PC-9 (cell line): ENCODE measurements at regions not wholly inside any gene's neighbourhood (a gene's known extent, or its start where the extent isn't known, plus 50 kb on each side); places are given as distances from the start of the nearest gene placed in this dataset.

Source experiments
- BruUV-seq: library from RNA; stranded (reverse); fragments of 400-500 nt; replicated peaks from 2 replicates; lab custom pipeline; 2021; lab: Mats Ljungman, UMichigan
- CTCF ChIA-PET: fragments of 300-600 bp; sonication (Branson Sonifier 250); formaldehyde crosslinking; loops from one replicate; lab custom pipeline; 2022; ENCODE audit warnings: antibody characterized with exemption; lab: Charles Lee
- POLR2A ChIA-PET: fragments of 300-600 bp; sonication (Branson Sonifier 250); formaldehyde crosslinking; loops from one replicate; lab custom pipeline; 2022; ENCODE audit warnings: antibody characterized with exemption; ENCODE audit not compliant: unreplicated experiment; lab: Charles Lee
- DNase-seq, 2 experiments: peaks; one replicate each; pipeline versions ENCODE4 v3.0.0 to v3.0.0-alpha.2; 2015 to 2022; ENCODE audit warnings: mixed read lengths in 1 of 2
- H2AFZ ChIP-seq: fragments of 200-600 bp; sonication (generic); 2 replicates; pipeline ENCODE4 v1.8.1; 2017; ENCODE audit warnings: antibody characterized with exemption
- H3F3A ChIP-seq: fragments of 200-600 bp; sonication (generic); 2 replicates; pipeline ENCODE4 v1.8.1; 2017; ENCODE audit warnings: antibody characterized with exemption, mild to moderate bottlenecking, low read depth; ENCODE audit not compliant: insufficient read depth
- H3K27ac ChIP-seq: fragments of 200-600 bp; sonication (generic); 2 replicates; pipeline ENCODE4 v1.6.1; 2016; ENCODE audit warnings: mixed run types
- H3K27me3 ChIP-seq: fragments of 200-600 bp; sonication (generic); 2 replicates; pipeline ENCODE4 v1.6.1; 2016; ENCODE audit warnings: low read depth, mixed run types; ENCODE audit not compliant: insufficient read depth
- H3K36me3 ChIP-seq: fragments of 200-600 bp; sonication (generic); 2 replicates; pipeline ENCODE4 v1.6.1; 2016; ENCODE audit warnings: low read depth, mixed run types
- H3K4me1 ChIP-seq: fragments of 200-600 bp; sonication (generic); replicated peaks from 2 replicates; pipeline ENCODE4 v1.6.1; 2016; ENCODE audit warnings: mixed run types; ENCODE audit not compliant: insufficient read depth
- H3K4me2 ChIP-seq: fragments of 200-600 bp; sonication (generic); 2 replicates; pipeline ENCODE4 v1.6.1; 2017; ENCODE audit warnings: mixed run types
- H3K4me3 ChIP-seq: fragments of 200-600 bp; sonication (generic); 2 replicates; pipeline ENCODE4 v1.6.1; 2016; ENCODE audit warnings: mixed run types
- H3K79me2 ChIP-seq: fragments of 200-600 bp; sonication (generic); 2 replicates; pipeline ENCODE4 v1.6.1; 2017; ENCODE audit warnings: low read depth, mixed run types
- H3K9me2 ChIP-seq: fragments of 200-600 bp; sonication (generic); 2 replicates; pipeline ENCODE4 v1.8.1; 2017; ENCODE audit warnings: mild to moderate bottlenecking; ENCODE audit not compliant: insufficient read depth
- H3K9me3 ChIP-seq: fragments of 200-600 bp; sonication (generic); 2 replicates; pipeline ENCODE4 v1.8.1; 2016; ENCODE audit warnings: low read depth; ENCODE audit not compliant: insufficient read depth
- H4K20me1 ChIP-seq: fragments of 200-600 bp; sonication (generic); 2 replicates; pipeline ENCODE4 v1.8.1; 2017; ENCODE audit not compliant: insufficient read depth
- CTCF ChIP-seq: fragments of 200-600 bp; sonication (generic); conservative IDR thresholded peaks from 2 replicates; pipeline ENCODE4 v1.6.1; 2017; ENCODE audit warnings: mixed run types, antibody characterized with exemption, mild to moderate bottlenecking, moderate library complexity
- EZH2 ChIP-seq: fragments of 200-600 bp; sonication (generic); IDR thresholded peaks from 2 replicates; pipeline ENCODE4 v1.8.0; 2017; ENCODE audit warnings: antibody characterized with exemption, low read depth
- intact Hi-C: fragments of 100-400 bp; cut with micrococcal nuclease; formaldehyde crosslinking; loops from one replicate; pipeline ENCODE4 v1.10.0; 2022; ENCODE audit not compliant: unreplicated experiment

GRCh38 chr6:21947731-21948386 lies 349.0 kb downstream of the PRL start:
- no peaks in the 10 kb centered on the region for H3K27me3 ChIP-seq
- TF ChIP-seq CTCF: no peak
- TF ChIP-seq EZH2: no peak
- H2AFZ ChIP-seq: no peak overlapping the region; the same call in 1 of the 2 replicates
- H3F3A ChIP-seq: no peaks in the 10 kb centered on the region
- H4K20me1 ChIP-seq: no peaks in the 10 kb centered on the region
- intact Hi-C loops: no loop called here
- H3K27ac ChIP-seq: no peak overlapping the region
- POLR2A ChIA-PET: no interaction called here
- no peaks in the 10 kb centered on the region for H3K9me2 ChIP-seq
- no TSS peak for BruUV-seq
- no peaks in the 10 kb centered on the region for H3K36me3 ChIP-seq
- peak overlapping the region; percentile 25; the same call in 1 of the 2 replicates for H3K4me2 ChIP-seq
- no peak for DNase-seq
- H3K79me2 ChIP-seq: no peaks in the 10 kb centered on the region
- CTCF ChIA-PET: no interaction called here
- no peak overlapping the region for H3K4me3 ChIP-seq
- H3K9me3 ChIP-seq: no peaks in the 10 kb centered on the region
- peaks cover 20% of the 10 kb centered on the region for H3K4me1 ChIP-seq

GRCh38 chr6:21949211-21949801 lies 347.5 kb downstream of the PRL start:
- H3F3A ChIP-seq: no peaks in the 10 kb centered on the region
- H3K27ac ChIP-seq: no peak overlapping the region
- no peak overlapping the region for H3K4me3 ChIP-seq
- peaks cover 20% of the 10 kb centered on the region for H3K4me1 ChIP-seq
- peak in 1 of 2 experiments; percentile 20 for DNase-seq
- no peaks in the 10 kb centered on the region for H3K27me3 ChIP-seq
- H3K4me2 ChIP-seq: peak overlapping the region; percentile 19; the same call in 1 of the 2 replicates
- TF ChIP-seq CTCF: no peak
- no peak for TF ChIP-seq EZH2
- no peaks in the 10 kb centered on the region for H3K36me3 ChIP-seq
- H3K79me2 ChIP-seq: no peaks in the 10 kb centered on the region
- no peaks in the 10 kb centered on the region for H3K9me2 ChIP-seq
- ChIA-PET POLR2A (interaction anchor here (0.6 to 0.7 kb wide), 3 partner anchors 18 to 355 kb away, joined by 3 to 8 read pairs (median 8); no protein-coding TSS in a partner anchor), CTCF (no interaction called here)
- intact Hi-C loops: no loop called here
- no TSS peak for BruUV-seq
- H2AFZ ChIP-seq: no peak overlapping the region
- no peaks in the 10 kb centered on the region for H3K9me3 ChIP-seq
- H4K20me1 ChIP-seq: no peaks in the 10 kb centered on the region

GRCh38 chr6:21952367-21952766 lies 344.5 kb downstream of the PRL start:
- Histone ChIP-seq H3K4me2 (no peak overlapping the region), H3F3A (no peaks in the 10 kb centered on the region), H3K79me2 (no peaks in the 10 kb centered on the region), H3K36me3 (no peaks in the 10 kb centered on the region), H3K9me3 (no peaks in the 10 kb centered on the region), H2AFZ (no peak overlapping the region), H3K9me2 (no peaks in the 10 kb centered on the region), H3K27me3 (no peaks in the 10 kb centered on the region), H3K27ac (no peak overlapping the region), H3K4me1 (peaks cover 20% of the 10 kb centered on the region), H4K20me1 (no peaks in the 10 kb centered on the region), H3K4me3 (no peak overlapping the region)
- BruUV-seq: no TSS peak
- POLR2A ChIA-PET: no interaction called here
- intact Hi-C loops: no loop called here
- TF ChIP-seq EZH2 (no peak), CTCF (no peak)
- CTCF ChIA-PET: interaction anchor here (0.6 kb wide), 1 partner anchor 1494 kb away, joined by 3 read pairs; no protein-coding TSS in a partner anchor
- no peak for DNase-seq
